Thyroid gland (tissue), 4 donors: ENCODE measurements at regions not wholly inside any gene's neighbourhood (a gene's known extent, or its start where the extent isn't known, plus 50 kb on each side); places are given as distances from the start of the nearest gene placed in this dataset.

Experiments used
- POLR2A ChIP-seq, 2 donors: fragments of 450-650 bp; IDR thresholded peaks; one replicate each; pipeline ENCODE4 v1.6.1; 2017; ENCODE audit warnings: antibody characterized with exemption in 2 of 2, mild to moderate bottlenecking in 2 of 2, moderate library complexity in 1 of 2
- TF ChIP-seq, protein P1 (sequence below), 6 experiments: fragments of 200-600 bp in 3 of 6; fragments of 450-650 bp in 3 of 6; sonication (generic) in 3 of 6; IDR thresholded peaks; one replicate each; pipeline ENCODE4 v1.5.1; 2016 to 2019; ENCODE audit warnings: antibody characterized with exemption in 6 of 6, mild to moderate bottlenecking in 2 of 6, inconsistent platforms in 1 of 6, moderate library complexity in 1 of 6

DNA sequence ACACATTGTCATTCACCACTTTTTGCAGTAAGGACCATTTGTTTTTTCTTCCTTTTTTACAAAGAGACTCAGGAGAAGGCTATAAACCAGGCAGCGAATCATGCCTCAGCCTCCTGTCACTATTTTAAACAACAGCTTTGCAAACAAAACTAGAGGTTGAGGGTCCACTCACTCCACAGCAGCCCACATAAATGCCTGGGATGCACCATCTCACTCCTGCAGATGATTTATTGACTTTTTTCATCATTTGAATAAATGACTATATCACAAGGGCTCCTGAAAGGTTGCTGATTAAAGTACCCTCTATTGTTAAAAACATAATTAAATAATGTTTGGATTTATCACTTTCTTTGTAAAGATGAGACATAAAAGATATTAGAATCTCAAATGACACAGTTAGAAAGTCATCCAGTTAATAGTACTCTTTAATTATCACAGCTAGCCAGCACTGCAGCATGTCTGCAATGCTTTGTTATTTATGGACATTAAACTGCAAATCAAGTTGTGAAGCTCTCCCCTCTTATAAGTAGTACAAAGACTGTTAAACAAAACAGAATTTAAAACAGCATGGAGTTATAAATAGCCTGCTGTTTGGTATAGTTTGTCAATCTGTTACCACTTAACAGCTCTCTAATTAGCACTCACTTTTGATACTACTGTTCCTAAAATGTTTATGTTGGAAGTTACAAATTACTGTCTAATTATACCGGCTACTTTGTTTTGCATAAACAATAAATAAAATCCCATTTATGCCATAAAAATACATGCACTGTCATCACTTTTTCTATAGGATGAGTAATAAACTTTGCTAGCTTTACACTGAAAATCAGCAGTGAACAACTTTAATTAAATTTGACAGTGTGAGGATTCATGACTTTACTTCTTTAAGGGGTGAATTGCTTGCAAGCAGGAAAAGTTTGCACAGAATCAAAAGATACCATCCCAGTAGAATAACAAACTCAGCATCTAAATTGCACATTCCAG is 853.2 kb downstream of the UQCRFS1 start:
- TF ChIP-seq POLR2A (IDR thresholded peaks at IDR 0.05): no peak
- TF ChIP-seq, protein P1, sequence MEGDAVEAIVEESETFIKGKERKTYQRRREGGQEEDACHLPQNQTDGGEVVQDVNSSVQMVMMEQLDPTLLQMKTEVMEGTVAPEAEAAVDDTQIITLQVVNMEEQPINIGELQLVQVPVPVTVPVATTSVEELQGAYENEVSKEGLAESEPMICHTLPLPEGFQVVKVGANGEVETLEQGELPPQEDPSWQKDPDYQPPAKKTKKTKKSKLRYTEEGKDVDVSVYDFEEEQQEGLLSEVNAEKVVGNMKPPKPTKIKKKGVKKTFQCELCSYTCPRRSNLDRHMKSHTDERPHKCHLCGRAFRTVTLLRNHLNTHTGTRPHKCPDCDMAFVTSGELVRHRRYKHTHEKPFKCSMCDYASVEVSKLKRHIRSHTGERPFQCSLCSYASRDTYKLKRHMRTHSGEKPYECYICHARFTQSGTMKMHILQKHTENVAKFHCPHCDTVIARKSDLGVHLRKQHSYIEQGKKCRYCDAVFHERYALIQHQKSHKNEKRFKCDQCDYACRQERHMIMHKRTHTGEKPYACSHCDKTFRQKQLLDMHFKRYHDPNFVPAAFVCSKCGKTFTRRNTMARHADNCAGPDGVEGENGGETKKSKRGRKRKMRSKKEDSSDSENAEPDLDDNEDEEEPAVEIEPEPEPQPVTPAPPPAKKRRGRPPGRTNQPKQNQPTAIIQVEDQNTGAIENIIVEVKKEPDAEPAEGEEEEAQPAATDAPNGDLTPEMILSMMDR (IDR thresholded peaks at IDR 0.05): no peak
